Fibroblast of lung (primary cell): ENCODE measurements at regions not wholly inside any gene's neighbourhood (a gene's known extent, or its start where the extent isn't known, plus 50 kb on each side); places are given as distances from the start of the nearest gene placed in this dataset.

Source experiments
- DNase-seq, 2 donors: peaks; one replicate each; pipeline versions ENCODE4 v3.0.0 to v3.0.0-alpha.2; 2010; ENCODE audit warnings: low read depth in 2 of 2
- H2AFZ ChIP-seq: 2 replicates; pipeline ENCODE4 v1.5.1; 2012; ENCODE audit warnings: low read length, control low read depth, inconsistent platforms
- H3K27ac ChIP-seq: 2 replicates; pipeline ENCODE4 v1.5.1; 2011; ENCODE audit warnings: low read length, control low read depth; ENCODE audit not compliant: insufficient read depth
- H3K27me3 ChIP-seq: 2 replicates; pipeline ENCODE4 v1.5.1; 2011; ENCODE audit warnings: mild to moderate bottlenecking, low read length; ENCODE audit not compliant: control insufficient read depth, insufficient read depth
- H3K36me3 ChIP-seq: 2 replicates; pipeline ENCODE4 v1.5.1; 2011; ENCODE audit warnings: low read length; ENCODE audit not compliant: control insufficient read depth, insufficient read depth
- H3K4me1 ChIP-seq: 2 replicates; pipeline ENCODE4 v1.5.1; 2011; ENCODE audit warnings: low read length; ENCODE audit not compliant: control insufficient read depth, insufficient read depth; ENCODE audit errors: extremely low read depth
- H3K4me2 ChIP-seq: 2 replicates; pipeline ENCODE4 v1.5.1; 2011; ENCODE audit warnings: low read length, control low read depth; ENCODE audit not compliant: insufficient read depth; ENCODE audit errors: extremely low read depth
- H3K4me3 ChIP-seq, 4 experiments: fragments of 200-600 bp in 1 of 4; sonication (generic) in 1 of 4; replicated peaks in 1 of 4; 2 replicates each; pipeline ENCODE4 v1.5.1; 2011 to 2016; ENCODE audit warnings: low read length in 4 of 4, low read depth in 3 of 4, mild to moderate bottlenecking in 3 of 4, control low read depth in 2 of 4, inconsistent platforms in 1 of 4, mixed read lengths in 1 of 4; ENCODE audit not compliant: insufficient read depth in 1 of 4; ENCODE audit errors: control extremely low read depth in 1 of 4
- H3K79me2 ChIP-seq: 2 replicates; pipeline ENCODE4 v1.5.1; 2012; ENCODE audit warnings: mild to moderate bottlenecking, low read length, inconsistent platforms; ENCODE audit not compliant: control insufficient read depth, insufficient read depth
- H3K9ac ChIP-seq: 2 replicates; pipeline ENCODE4 v1.5.1; 2011; ENCODE audit warnings: mild to moderate bottlenecking, low read length, control low read depth; ENCODE audit not compliant: insufficient read depth
- H3K9me3 ChIP-seq: 2 replicates; pipeline ENCODE4 v1.5.1; 2012; ENCODE audit warnings: low read depth, low read length; ENCODE audit not compliant: control insufficient read depth, insufficient read depth
- H4K20me1 ChIP-seq: 2 replicates; pipeline ENCODE4 v1.5.1; 2011; ENCODE audit warnings: low read length; ENCODE audit not compliant: control insufficient read depth, insufficient read depth; ENCODE audit errors: extremely low read depth
- CTCF ChIP-seq, 2 donors: IDR thresholded peaks in 1 of 2; conservative IDR thresholded peaks in 1 of 2; 1 replicate in 1 of 2; 2 replicates in 1 of 2; pipeline ENCODE4 v1.5.1; 2011 to 2012; ENCODE audit warnings: low read length in 2 of 2, control low read depth in 1 of 2, inconsistent platforms in 1 of 2, low read depth in 1 of 2, mild to moderate bottlenecking in 1 of 2
- EZH2 ChIP-seq: IDR thresholded peaks from 2 replicates; pipeline ENCODE4 v1.5.1; 2012; ENCODE audit warnings: low read length, control low read depth, mild to moderate bottlenecking; ENCODE audit errors: missing control alignments

- Histone ChIP-seq H3K4me1 (no peaks in the 10 kb centered on the region), H3K79me2 (no peaks in the 10 kb centered on the region), H3K27me3 (no peaks in the 10 kb centered on the region), H3K9ac (no peak overlapping the region), H3K36me3 (no peaks in the 10 kb centered on the region), H3K27ac (no peak overlapping the region), H3K4me3 (no peak overlapping the region), H4K20me1 (no peaks in the 10 kb centered on the region), H3K4me2 (no peak overlapping the region), H3K9me3 (no peaks in the 10 kb centered on the region), H2AFZ (no peak overlapping the region)
- DNase-seq, result peak; percentile 69 to 86
- TF ChIP-seq CTCF (conservative IDR thresholded peaks at IDR 0.05 in 1 of 2, IDR thresholded peaks at IDR 0.05 in 1 of 2; ENCODE audit: low read depth in 1 of 2, low read length in 2 of 2) (no peak), EZH2 (no peak)
These were observed 69.2 kb upstream of the ARID2 start for GRCh38 chr12:45660330-45660729.

GRCh38 chr12:45663455-45663854, 66.1 kb upstream of the ARID2 start:
- Histone ChIP-seq H3K4me2 (no peak overlapping the region), H3K9me3 (no peaks in the 10 kb centered on the region), H3K9ac (no peak overlapping the region), H3K4me1 (no peaks in the 10 kb centered on the region), H4K20me1 (no peaks in the 10 kb centered on the region), H3K27ac (no peak overlapping the region), H3K79me2 (no peaks in the 10 kb centered on the region), H3K4me3 (no peak overlapping the region), H3K36me3 (no peaks in the 10 kb centered on the region), H3K27me3 (no peaks in the 10 kb centered on the region), H2AFZ (no peak overlapping the region)
- DNase-seq, result no peak
- no peak for TF ChIP-seq CTCF (conservative IDR thresholded peaks at IDR 0.05 in 1 of 2, IDR thresholded peaks at IDR 0.05 in 1 of 2; ENCODE audit: low read depth in 1 of 2, low read length in 2 of 2)
- no peak for TF ChIP-seq EZH2

- H3K27me3 ChIP-seq, result no peaks in the 10 kb centered on the region
- H3K79me2 ChIP-seq, result no peaks in the 10 kb centered on the region
- no peak for TF ChIP-seq EZH2
- no peak for TF ChIP-seq CTCF (conservative IDR thresholded peaks at IDR 0.05 in 1 of 2, IDR thresholded peaks at IDR 0.05 in 1 of 2; ENCODE audit: low read depth in 1 of 2, low read length in 2 of 2)
- H3K36me3 ChIP-seq, result no peaks in the 10 kb centered on the region
- H4K20me1 ChIP-seq, result no peaks in the 10 kb centered on the region
- H3K9me3 ChIP-seq, result no peaks in the 10 kb centered on the region
- DNase-seq, result no peak
- no peak overlapping the region for H2AFZ ChIP-seq
- H3K4me2 ChIP-seq, result no peak overlapping the region
- no peak overlapping the region for H3K9ac ChIP-seq
- H3K4me1 ChIP-seq, result no peaks in the 10 kb centered on the region
- no peak overlapping the region for H3K4me3 ChIP-seq
- H3K27ac ChIP-seq, result no peak overlapping the region
These were observed 63.6 kb upstream of the ARID2 start for GRCh38 chr12:45665941-45666340.
